Ovary (tissue), 7 donors: ENCODE measurements at regions not wholly inside any gene's neighbourhood (a gene's known extent, or its start where the extent isn't known, plus 50 kb on each side); places are given as distances from the start of the nearest gene placed in this dataset.

Source experiments
- DNase-seq, 5 donors: peaks; one replicate each; pipeline ENCODE4 v3.0.0-alpha.2; 2019 to 2020
- H3K27ac ChIP-seq, 2 donors: fragments of 200-600 bp; one replicate each; pipeline versions ENCODE4 v1.5.1 to v1.8.0; 2019 to 2022
- H3K27me3 ChIP-seq: fragments of 200-600 bp; one replicate; pipeline ENCODE4 v1.8.0; 2022
- H3K36me3 ChIP-seq: fragments of 200-600 bp; sonication (generic); one replicate; pipeline ENCODE4 v1.5.1; 2019
- H3K4me1 ChIP-seq: one replicate; pipeline ENCODE4 v1.8.1; 2013; ENCODE audit warnings: mild to moderate bottlenecking, moderate library complexity; ENCODE audit not compliant: insufficient read depth
- H3K4me3 ChIP-seq: fragments of 200-600 bp; sonication (generic); one replicate; pipeline ENCODE4 v1.5.1; 2017
- H3K9me3 ChIP-seq, 2 donors: fragments of 200-600 bp in 1 of 2; sonication (generic) in 1 of 2; one replicate each; pipeline versions ENCODE4 v1.5.1 to v1.8.1; 2013 to 2019; ENCODE audit warnings: mild to moderate bottlenecking in 1 of 2, moderate library complexity in 1 of 2
- CTCF ChIP-seq, 3 donors: fragments of 450-650 bp in 2 of 3; fragments of 200-600 bp in 1 of 3; IDR thresholded peaks; one replicate each; pipeline versions ENCODE4 v1.5.1 to v1.8.0; 2016 to 2022; ENCODE audit warnings: antibody characterized with exemption in 3 of 3, mild to moderate bottlenecking in 1 of 3
- EP300 ChIP-seq: sonication (generic); formaldehyde crosslinking; IDR thresholded peaks from one replicate; pipeline ENCODE4 v1.6.1; 2017; ENCODE audit warnings: antibody characterized with exemption
- POLR2A ChIP-seq: fragments of 450-650 bp; IDR thresholded peaks from one replicate; pipeline ENCODE4 v1.6.1; 2017; ENCODE audit warnings: antibody characterized with exemption, mild to moderate bottlenecking, moderate library complexity
- WGBS, 3 donors: extraction: QIAGEN DNeasy Blood & Tissue Kit in 1 of 3; methylation state at CpG; one replicate each; pipeline versions ENCODE4 v1.1.5 to v1.1.7; 2013 to 2017; 5-methylcytosine and 5-hydroxymethylcytosine counted together
- intact Hi-C, 4 donors: fragments of 100-400 bp; cut with DNase I; formaldehyde crosslinking; loops; one replicate each; pipeline versions ENCODE4 v1.11.0 to v1.15.1; 2022 to 2023
- donor health status: DM: no; HTN: no; CAD: no; lungs with moderate emphysema.
- donor health status: DM: no; HTN: no; CAD: no.
- donor health status: Bipolar disorder and iron deficiency.
- donor health status: DM: no; HTN: no; CAD: no.
- donor health status: DM: yes; HTN: yes; CAD: no.

DNA sequence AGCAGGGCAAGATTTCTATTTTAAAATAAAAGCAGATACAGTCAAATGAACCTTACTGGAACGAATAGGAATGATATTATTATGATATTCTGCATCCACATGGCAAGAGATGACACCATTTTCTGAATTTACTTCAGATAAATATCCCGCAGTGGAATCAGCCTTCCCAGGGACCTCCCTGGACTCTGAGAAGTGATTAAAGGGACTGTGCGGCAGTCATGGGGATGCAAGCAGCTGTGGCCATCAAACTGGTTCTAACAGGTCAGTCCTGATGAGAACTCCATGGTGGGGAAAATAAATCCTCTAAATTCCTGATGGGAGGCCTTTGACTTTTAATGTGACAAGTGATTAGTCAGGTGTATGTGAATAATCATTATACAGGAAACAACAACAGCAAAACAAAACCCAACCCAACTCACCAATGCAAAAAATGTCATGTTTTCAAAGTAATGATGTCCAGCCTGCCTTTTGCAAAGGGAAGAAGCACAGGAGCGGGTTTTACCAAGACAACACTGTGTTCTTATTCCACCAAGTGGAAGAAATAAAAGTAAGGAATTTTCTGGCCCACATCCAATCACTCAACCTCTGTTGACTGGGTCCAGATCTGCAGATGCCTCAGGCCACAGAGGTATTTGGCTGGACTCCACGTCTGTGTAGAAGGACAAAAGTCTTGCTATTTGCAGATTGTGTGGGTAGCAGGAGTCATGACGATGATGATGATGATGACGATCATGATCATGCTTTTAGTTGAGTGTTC, 61.9 kb upstream of the CITED2 start:
- intact Hi-C loops: no loop called here
- WGBS, 3 donors: 81 to 87% (median 83%) methylated on average over 7 of the region's 7 CpGs
- Histone ChIP-seq H3K4me1 (no peaks in the 10 kb centered on the region), H3K27me3 (no peaks in the 10 kb centered on the region), H3K27ac (no peak overlapping the region), H3K36me3 (no peaks in the 10 kb centered on the region), H3K4me3 (no peak overlapping the region), H3K9me3 (no peaks in the 10 kb centered on the region)
- DNase-seq: no peak
- TF ChIP-seq POLR2A: no peak
- TF ChIP-seq CTCF (IDR thresholded peaks at IDR 0.05): no peak
- no peak for TF ChIP-seq EP300

DNA sequence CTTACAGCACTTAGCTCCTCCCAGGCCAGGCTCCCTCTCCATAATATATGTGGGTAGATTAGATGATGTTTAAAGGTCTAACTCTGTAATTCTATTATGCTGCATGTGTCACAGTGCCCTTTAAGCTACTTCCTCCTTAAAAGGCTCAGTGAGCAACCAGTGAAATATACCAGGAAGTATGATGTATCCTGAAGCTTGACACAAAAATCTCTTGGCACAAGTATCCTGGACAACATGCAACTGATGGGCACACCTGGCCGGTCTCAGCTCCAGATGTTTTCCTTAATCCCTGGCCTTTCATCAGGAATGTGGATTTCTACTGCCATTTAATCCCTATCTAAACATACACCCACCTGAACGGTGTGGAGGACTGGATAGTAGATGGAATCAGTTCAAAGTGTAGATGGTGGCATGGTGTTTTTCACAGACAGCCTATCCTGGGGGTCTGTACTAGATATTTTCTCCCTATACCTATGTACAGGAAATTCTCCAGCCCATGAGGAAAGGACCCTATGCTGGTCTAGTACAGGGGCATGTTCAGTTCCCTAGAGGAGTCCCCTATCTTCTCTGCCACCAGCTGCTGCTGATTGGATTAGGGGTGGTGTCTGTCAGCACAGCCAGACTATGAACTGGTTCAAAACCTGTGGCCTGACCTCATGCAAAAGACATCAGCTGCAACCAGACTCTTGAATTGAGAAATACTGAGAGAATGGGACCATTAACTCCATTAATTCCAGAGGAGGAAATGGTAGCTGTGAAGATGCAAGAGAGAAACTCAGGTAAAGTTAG, 59.4 kb upstream of the CITED2 start:
- Histone ChIP-seq H3K27ac (no peak overlapping the region), H3K9me3 (no peaks in the 10 kb centered on the region), H3K4me3 (no peak overlapping the region), H3K36me3 (no peaks in the 10 kb centered on the region), H3K27me3 (no peaks in the 10 kb centered on the region), H3K4me1 (no peaks in the 10 kb centered on the region)
- TF ChIP-seq POLR2A (no peak), CTCF (IDR thresholded peaks at IDR 0.05) (no peak), EP300 (no peak)
- intact Hi-C loops: no loop called here
- WGBS, 3 donors: 27 to 61% (median 30%) methylated on average over 2 of the region's 2 CpGs
- no peak for DNase-seq

GRCh38 chr6:139431602-139431956, 57.1 kb upstream of the CITED2 start:
- H3K4me1 ChIP-seq: no peaks in the 10 kb centered on the region
- TF ChIP-seq POLR2A (no peak), EP300 (no peak), CTCF (IDR thresholded peaks at IDR 0.05) (no peak)
- intact Hi-C loops: no loop called here
- H3K27ac ChIP-seq: no peak overlapping the region
- DNase-seq: no peak
- H3K36me3 ChIP-seq: no peaks in the 10 kb centered on the region
- no peaks in the 10 kb centered on the region for H3K9me3 ChIP-seq
- no peak overlapping the region for H3K4me3 ChIP-seq
- H3K27me3 ChIP-seq: no peaks in the 10 kb centered on the region

- intact Hi-C loops: no loop called here
- no peaks in the 10 kb centered on the region for H3K36me3 ChIP-seq
- no peak overlapping the region for H3K4me3 ChIP-seq
- H3K27me3 ChIP-seq: no peaks in the 10 kb centered on the region
- H3K9me3 ChIP-seq: no peaks in the 10 kb centered on the region
- 88 to 96% (median 93%) methylated on average over 4 of the region's 4 CpGs for WGBS, 3 donors
- H3K4me1 ChIP-seq: no peaks in the 10 kb centered on the region
- DNase-seq: no peak
- TF ChIP-seq POLR2A: no peak
- TF ChIP-seq CTCF (IDR thresholded peaks at IDR 0.05): no peak
- TF ChIP-seq EP300: no peak
- H3K27ac ChIP-seq: no peak overlapping the region
Observed at GRCh38 chr6:139430899-139431601, 56.6 kb upstream of the CITED2 start.
